Esophagus muscularis mucosa (tissue), 4 donors: ENCODE measurements at regions not wholly inside any gene's neighbourhood (a gene's known extent, or its start where the extent isn't known, plus 50 kb on each side); places are given as distances from the start of the nearest gene placed in this dataset.

Experiments
- DNase-seq: peaks from one replicate; pipeline ENCODE4 v3.0.0-alpha.2; 2017; ENCODE audit errors: extremely low spot score
- H3K27ac ChIP-seq, 4 donors: fragments of 200-600 bp; sonication (generic); replicated peaks in 1 of 4; 1 replicate in 3 of 4; 2 replicates in 1 of 4; pipeline ENCODE4 v1.5.1; 2016 to 2019; ENCODE audit warnings: mild to moderate bottlenecking in 1 of 4
- H3K27me3 ChIP-seq, 4 donors: fragments of 200-600 bp; sonication (generic); one replicate each; pipeline versions ENCODE4 v1.5.1 to v1.6.0; 2016 to 2019
- H3K36me3 ChIP-seq, 4 donors: fragments of 200-600 bp; sonication (generic); one replicate each; pipeline ENCODE4 v1.5.1; 2016 to 2019
- H3K4me1 ChIP-seq, 4 donors: fragments of 200-600 bp; sonication (generic); one replicate each; pipeline ENCODE4 v1.5.1; 2016 to 2019
- H3K4me3 ChIP-seq, 4 donors: fragments of 200-600 bp; sonication (generic); 1 replicate in 2 of 4; 2 replicates in 2 of 4; pipeline ENCODE4 v1.5.1; 2016 to 2019; ENCODE audit warnings: mild to moderate bottlenecking in 4 of 4, moderate library complexity in 1 of 4
- H3K9me3 ChIP-seq, 4 donors: fragments of 200-600 bp; sonication (generic); 1 replicate in 3 of 4; 2 replicates in 1 of 4; pipeline ENCODE4 v1.5.1; 2016 to 2019
- EP300 ChIP-seq: sonication (generic); formaldehyde crosslinking; IDR thresholded peaks from one replicate; pipeline ENCODE4 v1.6.1; 2017; ENCODE audit warnings: antibody characterized with exemption
- POLR2A ChIP-seq: fragments of 450-650 bp; IDR thresholded peaks from one replicate; pipeline ENCODE4 v1.6.1; 2017; ENCODE audit warnings: antibody characterized with exemption, moderate library complexity, mild to moderate bottlenecking, low read depth
- POLR2AphosphoS5 ChIP-seq, 2 donors: sonication (generic); formaldehyde crosslinking; IDR thresholded peaks; one replicate each; pipeline ENCODE4 v1.6.1; 2017; ENCODE audit warnings: antibody characterized with exemption in 2 of 2
- WGBS: methylation state at CpG from one replicate; pipeline ENCODE4 v1.1.5; 2018; 5-methylcytosine and 5-hydroxymethylcytosine counted together
- intact Hi-C: fragments of 100-400 bp; cut with DNase I; formaldehyde crosslinking; loops from one replicate; pipeline ENCODE4 v1.15.1; 2023
- TF ChIP-seq, protein P1 (sequence below), 3 experiments: fragments of 200-600 bp in 2 of 3; fragments of 450-650 bp in 1 of 3; sonication (generic) in 2 of 3; IDR thresholded peaks; one replicate each; pipeline ENCODE4 v1.5.1; 2017 to 2019; ENCODE audit warnings: antibody characterized with exemption in 3 of 3, mild to moderate bottlenecking in 2 of 3, moderate library complexity in 1 of 3

- Histone ChIP-seq H3K9me3 (no peaks in the 10 kb centered on the region), H3K27ac (no peak overlapping the region), H3K4me1 (peaks cover 5 to 15% (median 12%) of the 10 kb centered on the region in 4 donors), H3K27me3 (no peaks in the 10 kb centered on the region), H3K4me3 (no peak overlapping the region), H3K36me3 (no peaks in the 10 kb centered on the region)
- TF ChIP-seq EP300: no peak
- 77% methylated on average over 7 of the region's 7 CpGs for whole genome bisulfite sequencing
- DNase-seq: no peak
- intact Hi-C loops: no loop called here
Measured at GRCh38 chr7:47648275-47648925, 66.5 kb upstream of the TNS3 start.

- intact Hi-C loops: no loop called here
- WGBS: 98% methylated on average over 2 of the region's 2 CpGs
- TF ChIP-seq POLR2AphosphoS5 (IDR thresholded peaks at IDR 0.05): no peak
- TF ChIP-seq, protein P1, sequence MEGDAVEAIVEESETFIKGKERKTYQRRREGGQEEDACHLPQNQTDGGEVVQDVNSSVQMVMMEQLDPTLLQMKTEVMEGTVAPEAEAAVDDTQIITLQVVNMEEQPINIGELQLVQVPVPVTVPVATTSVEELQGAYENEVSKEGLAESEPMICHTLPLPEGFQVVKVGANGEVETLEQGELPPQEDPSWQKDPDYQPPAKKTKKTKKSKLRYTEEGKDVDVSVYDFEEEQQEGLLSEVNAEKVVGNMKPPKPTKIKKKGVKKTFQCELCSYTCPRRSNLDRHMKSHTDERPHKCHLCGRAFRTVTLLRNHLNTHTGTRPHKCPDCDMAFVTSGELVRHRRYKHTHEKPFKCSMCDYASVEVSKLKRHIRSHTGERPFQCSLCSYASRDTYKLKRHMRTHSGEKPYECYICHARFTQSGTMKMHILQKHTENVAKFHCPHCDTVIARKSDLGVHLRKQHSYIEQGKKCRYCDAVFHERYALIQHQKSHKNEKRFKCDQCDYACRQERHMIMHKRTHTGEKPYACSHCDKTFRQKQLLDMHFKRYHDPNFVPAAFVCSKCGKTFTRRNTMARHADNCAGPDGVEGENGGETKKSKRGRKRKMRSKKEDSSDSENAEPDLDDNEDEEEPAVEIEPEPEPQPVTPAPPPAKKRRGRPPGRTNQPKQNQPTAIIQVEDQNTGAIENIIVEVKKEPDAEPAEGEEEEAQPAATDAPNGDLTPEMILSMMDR (IDR thresholded peaks at IDR 0.05): no peak
- no peak for TF ChIP-seq POLR2A
- no peak for TF ChIP-seq EP300
- H3K4me1 ChIP-seq: peaks cover 5 to 15% (median 12%) of the 10 kb centered on the region in 4 donors
- DNase-seq: no peak
- no peaks in the 10 kb centered on the region for H3K27me3 ChIP-seq
- no peak overlapping the region for H3K4me3 ChIP-seq
- H3K27ac ChIP-seq: no peak overlapping the region
- no peaks in the 10 kb centered on the region for H3K36me3 ChIP-seq
- H3K9me3 ChIP-seq: no peaks in the 10 kb centered on the region
Measured at GRCh38 chr7:47647918-47648250, 66.0 kb upstream of the TNS3 start.

DNA sequence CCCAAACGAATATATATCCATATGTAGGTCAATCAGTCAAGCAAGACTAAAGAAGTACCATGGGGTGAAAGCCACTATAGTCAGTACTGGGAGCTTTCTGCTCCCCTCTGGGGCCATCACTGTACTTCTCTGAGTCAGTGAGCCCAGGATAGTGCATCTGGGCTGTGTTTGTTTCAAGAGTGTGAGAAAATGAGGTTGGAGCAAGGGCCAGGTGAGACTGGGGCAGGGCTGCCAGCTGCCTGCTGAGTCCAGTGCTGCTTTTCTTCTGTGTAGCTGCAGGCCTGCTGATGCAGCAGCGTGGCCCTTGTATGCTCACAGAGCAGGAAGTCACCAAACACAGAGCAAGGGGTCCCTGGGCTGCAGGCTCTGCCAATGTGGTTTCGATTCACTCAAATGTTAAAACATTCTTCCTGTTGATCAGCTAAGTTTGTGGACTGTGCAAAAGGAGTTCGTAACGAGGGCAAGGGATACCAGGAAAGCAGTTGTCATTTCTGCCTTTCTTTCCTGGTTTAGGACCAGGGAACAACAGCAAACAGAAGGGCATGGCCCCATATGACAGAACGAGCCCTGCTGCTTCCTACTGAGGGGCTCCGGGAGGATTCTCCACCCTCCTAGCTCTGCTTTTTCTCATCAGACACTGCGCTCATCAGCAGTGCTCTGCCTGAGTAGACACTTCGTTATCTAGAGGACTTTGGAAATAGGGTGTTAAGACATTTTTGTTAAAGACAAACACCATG is 65.4 kb upstream of the TNS3 start:
- TF ChIP-seq EP300: no peak
- TF ChIP-seq POLR2AphosphoS5 (IDR thresholded peaks at IDR 0.05): no peak
- no peak for TF ChIP-seq POLR2A
- TF ChIP-seq, protein P1 (IDR thresholded peaks at IDR 0.05): no peak
- DNase-seq: no peak
- H3K9me3 ChIP-seq: no peaks in the 10 kb centered on the region
- H3K27me3 ChIP-seq: no peaks in the 10 kb centered on the region
- H3K4me1 ChIP-seq: peaks cover 5 to 15% (median 12%) of the 10 kb centered on the region in 4 donors
- WGBS: 77% methylated on average over 9 of the region's 9 CpGs
- intact Hi-C loops: no loop called here
- no peaks in the 10 kb centered on the region for H3K36me3 ChIP-seq
- no peak overlapping the region for H3K4me3 ChIP-seq
- no peak overlapping the region for H3K27ac ChIP-seq

DNA sequence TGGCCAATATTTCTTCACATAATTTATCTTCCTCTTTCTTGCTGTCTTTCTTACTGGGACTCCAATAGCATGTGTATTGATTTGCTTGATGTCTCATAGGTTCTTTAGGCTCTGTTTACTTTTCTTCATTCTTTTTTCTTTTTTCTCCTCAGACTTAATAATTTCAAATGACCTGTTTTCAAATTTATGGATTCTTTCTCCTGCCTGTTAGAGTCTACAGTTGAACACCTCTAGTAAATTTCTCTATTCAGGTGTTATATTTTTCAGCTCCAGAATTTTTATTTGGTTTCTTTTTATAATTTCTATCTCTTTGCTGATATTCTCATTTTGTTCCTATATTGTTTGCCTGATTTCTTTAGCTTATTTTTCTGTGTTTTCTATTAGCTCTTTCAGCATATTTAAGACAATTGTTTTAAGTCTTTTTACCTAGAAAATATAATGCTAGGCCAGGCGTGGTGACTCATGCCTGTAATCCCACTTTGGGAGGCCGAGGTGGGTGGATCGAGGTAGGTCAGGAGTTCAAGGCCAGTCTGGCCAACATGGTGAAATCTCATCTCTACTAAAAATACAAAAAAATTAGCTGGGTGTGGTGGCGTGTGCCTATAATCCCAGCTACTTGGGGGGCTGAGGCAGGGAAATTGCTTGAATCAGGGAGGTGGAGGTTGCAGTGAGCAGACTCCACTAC is 61.9 kb upstream of the TNS3 start:
- Histone ChIP-seq H3K4me3 (no peak overlapping the region), H3K36me3 (no peaks in the 10 kb centered on the region), H3K9me3 (no peaks in the 10 kb centered on the region), H3K27me3 (no peaks in the 10 kb centered on the region), H3K4me1 (peaks cover 0 to 29% (median 27%) of the 10 kb centered on the region in 4 donors), H3K27ac (no peak overlapping the region)
- no peak for DNase-seq
- 96% methylated on average over 4 of the region's 4 CpGs for WGBS
- TF ChIP-seq EP300 (no peak), POLR2AphosphoS5 (IDR thresholded peaks at IDR 0.05) (no peak), POLR2A (no peak)
- TF ChIP-seq, protein P1 (IDR thresholded peaks at IDR 0.05): no peak
- intact Hi-C loops: no loop called here

- no peak for DNase-seq
- 86% methylated on average over 8 of the region's 8 CpGs for WGBS
Measured at GRCh38 chr7:47640265-47640664, 58.4 kb upstream of the TNS3 start.

More at GRCh38 chr7:47640265-47640664, 58.4 kb upstream of the TNS3 start:
- TF ChIP-seq EP300: no peak
- TF ChIP-seq POLR2A: no peak
- TF ChIP-seq, protein P1 (IDR thresholded peaks at IDR 0.05): no peak
- no peak for TF ChIP-seq POLR2AphosphoS5 (IDR thresholded peaks at IDR 0.05)
- intact Hi-C loops: no loop called here
- H3K27me3 ChIP-seq: no peaks in the 10 kb centered on the region
- H3K9me3 ChIP-seq: no peaks in the 10 kb centered on the region
- no peaks in the 10 kb centered on the region for H3K36me3 ChIP-seq
- no peak overlapping the region for H3K4me3 ChIP-seq
- peak overlapping the region in 3 of 4 donors; percentile 44 to 64 (median 64) for H3K27ac ChIP-seq
- peaks cover 20 to 64% (median 63%) of the 10 kb centered on the region in 4 donors for H3K4me1 ChIP-seq
